Liver (tissue), 8 donors: ENCODE measurements at regions not wholly inside any gene's neighbourhood (a gene's known extent, or its start where the extent isn't known, plus 50 kb on each side); places are given as distances from the start of the nearest gene placed in this dataset.

ENCODE experiments used
- DNase-seq: peaks from one replicate; pipeline ENCODE4 v3.0.0-alpha.2; 2017; ENCODE audit warnings: low spot score
- H3K27ac ChIP-seq, 2 donors: one replicate each; pipeline ENCODE4 v1.7.0; 2013; ENCODE audit warnings: inconsistent platforms in 2 of 2, low read length in 2 of 2, control low read depth in 1 of 2, low read depth in 1 of 2, mild to moderate bottlenecking in 1 of 2
- H3K27me3 ChIP-seq, 4 donors: one replicate each; pipeline versions ENCODE4 v1.6.1 to v1.7.0; 2013; ENCODE audit warnings: low read length in 3 of 4, inconsistent platforms in 1 of 4, mild to moderate bottlenecking in 1 of 4, moderate library complexity in 1 of 4; ENCODE audit not compliant: control insufficient read depth in 4 of 4, insufficient read depth in 4 of 4
- H3K36me3 ChIP-seq, 4 donors: one replicate each; pipeline versions ENCODE4 v1.6.1 to v1.7.0; 2013; ENCODE audit warnings: low read length in 3 of 4, mild to moderate bottlenecking in 3 of 4, low read depth in 1 of 4, moderate library complexity in 1 of 4; ENCODE audit not compliant: control insufficient read depth in 4 of 4, insufficient read depth in 3 of 4
- H3K4me1 ChIP-seq, 4 donors: one replicate each; pipeline versions ENCODE4 v1.6.1 to v1.7.0; 2013; ENCODE audit warnings: low read length in 3 of 4, mild to moderate bottlenecking in 3 of 4, moderate library complexity in 1 of 4; ENCODE audit not compliant: control insufficient read depth in 4 of 4, insufficient read depth in 4 of 4
- H3K4me3 ChIP-seq, 3 donors: one replicate each; pipeline versions ENCODE4 v1.6.1 to v1.7.0; 2013; ENCODE audit warnings: low read length in 3 of 3, control low read depth in 1 of 3, low read depth in 1 of 3, mild to moderate bottlenecking in 1 of 3
- H3K9ac ChIP-seq, 2 donors: one replicate each; pipeline ENCODE4 v1.7.0; 2013; ENCODE audit warnings: low read length in 2 of 2, mild to moderate bottlenecking in 2 of 2, moderate library complexity in 2 of 2, control low read depth in 1 of 2, low read depth in 1 of 2
- H3K9me3 ChIP-seq, 4 donors: one replicate each; pipeline versions ENCODE4 v1.6.1 to v1.7.0; 2013; ENCODE audit warnings: low read length in 3 of 4; ENCODE audit not compliant: control insufficient read depth in 4 of 4
- EGR1 ChIP-seq, 2 donors: IDR thresholded peaks; 2 replicates each; pipeline ENCODE4 v1.6.1; 2016 to 2018; ENCODE audit warnings: antibody characterized with exemption in 2 of 2, low read depth in 2 of 2
- FOXA1 ChIP-seq: IDR thresholded peaks from 2 replicates; pipeline ENCODE4 v1.6.1; 2016; ENCODE audit warnings: antibody characterized with exemption
- FOXA2 ChIP-seq: IDR thresholded peaks from 2 replicates; pipeline ENCODE4 v1.6.1; 2016; ENCODE audit warnings: antibody characterized with exemption
- GABPA ChIP-seq, 2 donors: IDR thresholded peaks in 1 of 2; conservative IDR thresholded peaks in 1 of 2; 2 replicates each; pipeline ENCODE4 v1.6.1; 2016; ENCODE audit warnings: antibody characterized with exemption in 2 of 2, mild to moderate bottlenecking in 1 of 2, moderate library complexity in 1 of 2
- HNF4A ChIP-seq, 2 donors: conservative IDR thresholded peaks; 2 replicates each; pipeline ENCODE4 v1.6.1; 2016; ENCODE audit warnings: antibody characterized with exemption in 2 of 2, mild to moderate bottlenecking in 2 of 2
- HNF4G ChIP-seq: IDR thresholded peaks from 2 replicates; pipeline ENCODE4 v1.6.1; 2016; ENCODE audit warnings: antibody characterized with exemption
- JUND ChIP-seq, 2 donors: IDR thresholded peaks; 2 replicates each; pipeline ENCODE4 v1.6.1; 2016; ENCODE audit warnings: antibody characterized with exemption in 2 of 2
- NR2F2 ChIP-seq: IDR thresholded peaks from 2 replicates; pipeline ENCODE4 v1.6.1; 2016; ENCODE audit warnings: antibody characterized with exemption
- RXRA ChIP-seq, 2 donors: IDR thresholded peaks; 2 replicates each; pipeline ENCODE4 v1.6.1; 2017 to 2018; ENCODE audit warnings: antibody characterized with exemption in 2 of 2, mild to moderate bottlenecking in 1 of 2
- SP1 ChIP-seq: IDR thresholded peaks from 2 replicates; pipeline ENCODE4 v1.6.1; 2018; ENCODE audit warnings: antibody characterized with exemption, mild to moderate bottlenecking
- TAF1 ChIP-seq: conservative IDR thresholded peaks from 2 replicates; pipeline ENCODE4 v1.6.1; 2016; ENCODE audit warnings: antibody characterized with exemption, mild to moderate bottlenecking
- WGBS: extraction: QIAGEN DNeasy Blood & Tissue Kit; methylation state at CpG from one replicate; pipeline ENCODE4 v1.1.7; 2013; 5-methylcytosine and 5-hydroxymethylcytosine counted together
- TF ChIP-seq, protein P1 (sequence below): IDR thresholded peaks from 2 replicates; pipeline ENCODE4 v1.6.1; 2016; ENCODE audit warnings: antibody characterized with exemption, mild to moderate bottlenecking
- TF ChIP-seq, protein P2 (sequence below): IDR thresholded peaks from 2 replicates; pipeline ENCODE4 v1.6.1; 2016; ENCODE audit warnings: antibody characterized with exemption
- TF ChIP-seq, protein P3 (sequence below): fragments of 150-350 bp; IDR thresholded peaks from 2 replicates; pipeline ENCODE4 v1.5.1; 2017; ENCODE audit warnings: improper control_type of control experiment, low read depth, low read length; ENCODE audit not compliant: missing input control
- donor health status: healthy.
- donor health status: healthy.
- donor health status: healthy.
- donor health status: healthy.
- donor health status: healthy.

DNA sequence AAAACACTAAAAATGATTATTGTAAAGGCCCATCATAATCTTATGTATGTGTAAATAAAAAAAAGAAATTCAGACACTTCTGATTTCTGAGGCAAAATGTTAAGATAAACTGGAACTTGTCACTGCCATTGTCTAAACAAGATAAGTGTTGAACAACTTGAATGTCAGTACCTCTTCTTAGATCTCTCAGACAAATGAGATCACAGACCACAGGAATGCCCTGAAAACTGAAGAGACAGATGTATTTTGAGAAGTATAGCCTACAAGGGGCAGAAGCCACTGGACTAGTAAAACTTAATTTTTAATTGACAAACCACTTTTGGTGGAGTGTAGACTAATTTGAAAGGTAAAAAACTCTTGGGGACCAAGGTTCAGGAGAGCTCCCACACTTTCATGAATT is 375.5 kb upstream of the SLITRK5 start:
- Histone ChIP-seq H3K9me3 (no peaks in the 10 kb centered on the region), H3K27me3 (no peaks in the 10 kb centered on the region), H3K9ac (no peak overlapping the region), H3K27ac (no peak overlapping the region), H3K4me1 (no peaks in the 10 kb centered on the region), H3K36me3 (no peaks in the 10 kb centered on the region), H3K4me3 (no peak overlapping the region)
- TF ChIP-seq SP1 (no peak), HNF4G (no peak), FOXA1 (no peak), EGR1 (IDR thresholded peaks at IDR 0.05; ENCODE audit: low read depth in 2 of 2) (no peak), GABPA (IDR thresholded peaks at IDR 0.05 in 1 of 2, conservative IDR thresholded peaks at IDR 0.05 in 1 of 2) (no peak), HNF4A (conservative IDR thresholded peaks at IDR 0.05) (no peak), FOXA2 (no peak), TAF1 (no peak), NR2F2 (no peak), JUND (IDR thresholded peaks at IDR 0.05) (no peak)
- TF ChIP-seq, protein P1, sequence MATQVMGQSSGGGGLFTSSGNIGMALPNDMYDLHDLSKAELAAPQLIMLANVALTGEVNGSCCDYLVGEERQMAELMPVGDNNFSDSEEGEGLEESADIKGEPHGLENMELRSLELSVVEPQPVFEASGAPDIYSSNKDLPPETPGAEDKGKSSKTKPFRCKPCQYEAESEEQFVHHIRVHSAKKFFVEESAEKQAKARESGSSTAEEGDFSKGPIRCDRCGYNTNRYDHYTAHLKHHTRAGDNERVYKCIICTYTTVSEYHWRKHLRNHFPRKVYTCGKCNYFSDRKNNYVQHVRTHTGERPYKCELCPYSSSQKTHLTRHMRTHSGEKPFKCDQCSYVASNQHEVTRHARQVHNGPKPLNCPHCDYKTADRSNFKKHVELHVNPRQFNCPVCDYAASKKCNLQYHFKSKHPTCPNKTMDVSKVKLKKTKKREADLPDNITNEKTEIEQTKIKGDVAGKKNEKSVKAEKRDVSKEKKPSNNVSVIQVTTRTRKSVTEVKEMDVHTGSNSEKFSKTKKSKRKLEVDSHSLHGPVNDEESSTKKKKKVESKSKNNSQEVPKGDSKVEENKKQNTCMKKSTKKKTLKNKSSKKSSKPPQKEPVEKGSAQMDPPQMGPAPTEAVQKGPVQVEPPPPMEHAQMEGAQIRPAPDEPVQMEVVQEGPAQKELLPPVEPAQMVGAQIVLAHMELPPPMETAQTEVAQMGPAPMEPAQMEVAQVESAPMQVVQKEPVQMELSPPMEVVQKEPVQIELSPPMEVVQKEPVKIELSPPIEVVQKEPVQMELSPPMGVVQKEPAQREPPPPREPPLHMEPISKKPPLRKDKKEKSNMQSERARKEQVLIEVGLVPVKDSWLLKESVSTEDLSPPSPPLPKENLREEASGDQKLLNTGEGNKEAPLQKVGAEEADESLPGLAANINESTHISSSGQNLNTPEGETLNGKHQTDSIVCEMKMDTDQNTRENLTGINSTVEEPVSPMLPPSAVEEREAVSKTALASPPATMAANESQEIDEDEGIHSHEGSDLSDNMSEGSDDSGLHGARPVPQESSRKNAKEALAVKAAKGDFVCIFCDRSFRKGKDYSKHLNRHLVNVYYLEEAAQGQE = no peak
- DNase-seq = no peak

DNA sequence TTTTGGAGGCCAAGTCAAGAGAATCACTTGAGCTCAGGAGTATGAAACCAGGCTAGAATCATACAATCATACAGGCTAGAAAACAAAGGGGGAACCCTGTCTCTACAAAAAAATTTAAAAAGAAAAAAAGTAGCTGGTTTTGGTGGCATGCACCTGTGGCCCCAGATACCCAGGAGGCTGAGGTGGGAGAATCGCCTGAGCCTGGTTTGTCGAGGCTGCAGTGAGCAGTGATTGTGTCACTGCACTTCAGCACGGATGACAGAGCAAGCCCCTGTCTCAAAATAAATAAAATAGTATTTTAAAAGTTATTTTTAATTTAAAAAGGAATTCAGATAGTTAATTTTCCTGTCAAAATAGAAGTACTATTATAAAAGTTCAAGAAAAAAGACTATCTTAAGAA is 369.1 kb upstream of the SLITRK5 start:
- WGBS = 66% methylated on average over 3 of the region's 3 CpGs
- Histone ChIP-seq H3K9ac (no peak overlapping the region), H3K4me3 (no peak overlapping the region), H3K4me1 (no peaks in the 10 kb centered on the region), H3K27ac (no peak overlapping the region), H3K27me3 (no peaks in the 10 kb centered on the region), H3K9me3 (no peaks in the 10 kb centered on the region), H3K36me3 (no peaks in the 10 kb centered on the region)
- DNase-seq = no peak
- TF ChIP-seq HNF4A (conservative IDR thresholded peaks at IDR 0.05) (no peak), RXRA (IDR thresholded peaks at IDR 0.05) (no peak)
- TF ChIP-seq, protein P2, sequence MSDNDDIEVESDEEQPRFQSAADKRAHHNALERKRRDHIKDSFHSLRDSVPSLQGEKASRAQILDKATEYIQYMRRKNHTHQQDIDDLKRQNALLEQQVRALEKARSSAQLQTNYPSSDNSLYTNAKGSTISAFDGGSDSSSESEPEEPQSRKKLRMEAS = no peak

DNA sequence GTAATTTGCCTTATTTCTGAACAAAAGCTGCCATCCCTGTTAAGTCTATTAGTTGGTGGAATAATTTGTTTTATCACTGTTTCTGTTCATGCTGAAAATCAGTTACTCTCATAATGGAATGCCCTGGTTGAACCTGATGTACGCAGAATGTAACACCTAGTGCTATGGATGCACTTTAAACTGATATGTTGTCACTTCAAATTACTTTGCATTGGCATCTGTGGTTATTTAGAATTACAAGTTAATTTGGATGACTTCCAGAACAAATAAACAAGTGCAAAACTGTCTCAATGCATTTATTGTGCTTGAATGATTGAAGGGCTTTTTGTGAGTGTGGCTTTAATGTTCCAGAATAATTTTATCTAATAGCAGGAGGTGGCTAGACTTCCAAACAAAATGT is 368.2 kb upstream of the SLITRK5 start:
- Histone ChIP-seq H3K27ac (no peak overlapping the region), H3K36me3 (no peaks in the 10 kb centered on the region), H3K9ac (no peak overlapping the region), H3K27me3 (no peaks in the 10 kb centered on the region), H3K9me3 (no peaks in the 10 kb centered on the region), H3K4me1 (no peaks in the 10 kb centered on the region), H3K4me3 (no peak overlapping the region)
- WGBS = 74% methylated on average over 1 of the region's 1 CpG
- no peak for DNase-seq
- TF ChIP-seq GABPA (IDR thresholded peaks at IDR 0.05 in 1 of 2, conservative IDR thresholded peaks at IDR 0.05 in 1 of 2) (no peak), TAF1 (no peak)
- TF ChIP-seq, protein P2 = no peak
- TF ChIP-seq, protein P3, sequence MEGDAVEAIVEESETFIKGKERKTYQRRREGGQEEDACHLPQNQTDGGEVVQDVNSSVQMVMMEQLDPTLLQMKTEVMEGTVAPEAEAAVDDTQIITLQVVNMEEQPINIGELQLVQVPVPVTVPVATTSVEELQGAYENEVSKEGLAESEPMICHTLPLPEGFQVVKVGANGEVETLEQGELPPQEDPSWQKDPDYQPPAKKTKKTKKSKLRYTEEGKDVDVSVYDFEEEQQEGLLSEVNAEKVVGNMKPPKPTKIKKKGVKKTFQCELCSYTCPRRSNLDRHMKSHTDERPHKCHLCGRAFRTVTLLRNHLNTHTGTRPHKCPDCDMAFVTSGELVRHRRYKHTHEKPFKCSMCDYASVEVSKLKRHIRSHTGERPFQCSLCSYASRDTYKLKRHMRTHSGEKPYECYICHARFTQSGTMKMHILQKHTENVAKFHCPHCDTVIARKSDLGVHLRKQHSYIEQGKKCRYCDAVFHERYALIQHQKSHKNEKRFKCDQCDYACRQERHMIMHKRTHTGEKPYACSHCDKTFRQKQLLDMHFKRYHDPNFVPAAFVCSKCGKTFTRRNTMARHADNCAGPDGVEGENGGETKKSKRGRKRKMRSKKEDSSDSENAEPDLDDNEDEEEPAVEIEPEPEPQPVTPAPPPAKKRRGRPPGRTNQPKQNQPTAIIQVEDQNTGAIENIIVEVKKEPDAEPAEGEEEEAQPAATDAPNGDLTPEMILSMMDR = no peak
